Lung microvascular endothelial cell (primary cell): ENCODE measurements at regions not wholly inside any gene's neighbourhood (a gene's known extent, or its start where the extent isn't known, plus 50 kb on each side); places are given as distances from the start of the nearest gene placed in this dataset.

Source experiments
- DNase-seq, 2 donors: peaks; one replicate each; pipeline versions ENCODE4 v3.0.0 to v3.0.0-alpha.2; 2010; ENCODE audit warnings: low read depth in 2 of 2

DNA sequence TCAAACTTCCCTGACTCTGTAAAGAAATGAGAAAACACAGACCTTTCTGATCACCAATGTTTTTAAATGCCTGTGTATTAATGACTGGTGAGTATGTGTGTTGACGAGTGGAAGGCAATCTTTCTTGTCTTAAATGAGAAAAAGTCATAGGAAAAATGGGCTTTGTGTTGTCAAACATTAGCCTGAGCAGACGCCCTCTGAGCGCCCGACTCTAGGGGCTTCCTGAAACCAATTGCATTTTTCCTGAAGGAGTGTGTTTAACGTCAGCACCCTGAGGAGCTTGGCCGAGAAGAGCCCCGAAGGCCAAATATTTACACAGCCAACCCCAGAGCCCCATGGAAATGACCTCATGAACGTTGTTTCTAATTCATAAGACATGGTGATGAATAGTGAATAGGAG lies 154.3 kb downstream of the PHF2 start:
- no peak for DNase-seq

DNA sequence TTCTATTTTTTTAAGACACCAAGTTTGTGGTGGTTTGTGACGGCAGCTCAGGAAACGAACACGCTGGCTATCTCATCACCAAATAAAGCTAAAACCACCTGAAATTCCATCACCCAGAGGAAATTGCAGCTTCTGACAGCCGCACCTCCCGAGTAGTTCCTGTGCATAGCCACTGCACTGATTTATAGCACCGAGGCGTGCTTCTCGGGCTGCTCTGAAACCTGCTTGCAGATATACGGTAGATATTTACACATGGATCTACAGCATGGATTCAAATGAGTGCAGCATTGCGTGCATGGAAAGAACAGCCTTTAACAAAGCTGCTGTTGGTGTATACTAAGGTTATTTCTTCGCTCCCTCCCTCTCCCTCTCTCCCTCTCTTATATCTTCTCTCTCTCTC lies 153.8 kb downstream of the PHF2 start:
- DNase-seq: no peak
